ENCODE measurements at regions not wholly inside any gene's neighbourhood (a gene's known extent, or its start where the extent isn't known, plus 50 kb on each side); places are given as distances from the start of the nearest gene placed in this dataset.
A peak's percentile ranks its signal among the peaks of the same experiment; 100 is the strongest.
"Not testable (repeated sequence)": the region's sequence is repeated elsewhere in the genome, so short reads cannot be mapped to it uniquely, and the experiment has no call there.

- TF ChIP-seq, protein P1, sequence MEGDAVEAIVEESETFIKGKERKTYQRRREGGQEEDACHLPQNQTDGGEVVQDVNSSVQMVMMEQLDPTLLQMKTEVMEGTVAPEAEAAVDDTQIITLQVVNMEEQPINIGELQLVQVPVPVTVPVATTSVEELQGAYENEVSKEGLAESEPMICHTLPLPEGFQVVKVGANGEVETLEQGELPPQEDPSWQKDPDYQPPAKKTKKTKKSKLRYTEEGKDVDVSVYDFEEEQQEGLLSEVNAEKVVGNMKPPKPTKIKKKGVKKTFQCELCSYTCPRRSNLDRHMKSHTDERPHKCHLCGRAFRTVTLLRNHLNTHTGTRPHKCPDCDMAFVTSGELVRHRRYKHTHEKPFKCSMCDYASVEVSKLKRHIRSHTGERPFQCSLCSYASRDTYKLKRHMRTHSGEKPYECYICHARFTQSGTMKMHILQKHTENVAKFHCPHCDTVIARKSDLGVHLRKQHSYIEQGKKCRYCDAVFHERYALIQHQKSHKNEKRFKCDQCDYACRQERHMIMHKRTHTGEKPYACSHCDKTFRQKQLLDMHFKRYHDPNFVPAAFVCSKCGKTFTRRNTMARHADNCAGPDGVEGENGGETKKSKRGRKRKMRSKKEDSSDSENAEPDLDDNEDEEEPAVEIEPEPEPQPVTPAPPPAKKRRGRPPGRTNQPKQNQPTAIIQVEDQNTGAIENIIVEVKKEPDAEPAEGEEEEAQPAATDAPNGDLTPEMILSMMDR (IDR thresholded peaks at IDR 0.05) = peak in 1 of 7 experiments; percentile 13
- not testable (repeated sequence) for TF ChIP-seq POLR2A (IDR thresholded peaks at IDR 0.05)
Measured at GRCh38 chr16:29292952-29293471, 113.5 kb downstream of the NPIPB11 start.

All from body of pancreas (tissue), 4 donors.